SKM-1 treated with dmso at 0.1 percent for 144 hours (cell line): ENCODE measurements at regions not wholly inside any gene's neighbourhood (a gene's known extent, or its start where the extent isn't known, plus 50 kb on each side); places are given as distances from the start of the nearest gene placed in this dataset.

Experiments used
- DNase-seq: peaks from one replicate; lab custom pipeline; 2025; ENCODE audit not compliant: unreplicated experiment; lab: John Stamatoyannopoulos, UW

GRCh38 chr5:163619951-163620350, 114.5 kb downstream of the MAT2B start:
- DNase-seq, result no peak

GRCh38 chr5:163622799-163623198, 117.4 kb downstream of the MAT2B start:
- DNase-seq, result no peak

GRCh38 chr5:163623524-163623923, 118.1 kb downstream of the MAT2B start:
- DNase-seq, result no peak

- no peak for DNase-seq
These were observed 118.6 kb downstream of the MAT2B start for GRCh38 chr5:163623986-163624385.

GRCh38 chr5:163624431-163624830, 119.0 kb downstream of the MAT2B start:
- DNase-seq, result no peak

- DNase-seq, result no peak
These were observed 121.5 kb downstream of the MAT2B start for GRCh38 chr5:163626904-163627434.

GRCh38 chr5:163631856-163632255, 126.4 kb downstream of the MAT2B start:
- no peak for DNase-seq

- no peak for DNase-seq
These were observed 128.6 kb downstream of the MAT2B start for GRCh38 chr5:163633926-163634460.

GRCh38 chr5:163635631-163636030, 130.2 kb downstream of the MAT2B start:
- DNase-seq, result no peak

- DNase-seq, result no peak
These were observed 137.5 kb downstream of the MAT2B start for GRCh38 chr5:163642904-163643303.

- DNase-seq, result no peak
These were observed 140.3 kb downstream of the MAT2B start for GRCh38 chr5:163645421-163646416.

GRCh38 chr5:163649514-163649913, 144.1 kb downstream of the MAT2B start:
- DNase-seq, result no peak

GRCh38 chr5:163653526-163653925, 148.1 kb downstream of the MAT2B start:
- no peak for DNase-seq

- DNase-seq, result no peak
These were observed 153.5 kb downstream of the MAT2B start for GRCh38 chr5:163658702-163659567.

- no peak for DNase-seq
These were observed 154.1 kb downstream of the MAT2B start for GRCh38 chr5:163659568-163659902.

- no peak for DNase-seq
These were observed 155.1 kb downstream of the MAT2B start for GRCh38 chr5:163660486-163660885.

- DNase-seq, result no peak
These were observed 155.9 kb downstream of the MAT2B start for GRCh38 chr5:163661360-163661759.

GRCh38 chr5:163670036-163670435, 164.6 kb downstream of the MAT2B start:
- no peak for DNase-seq

- no peak for DNase-seq
These were observed 171.7 kb downstream of the MAT2B start for GRCh38 chr5:163677092-163677491.

- no peak for DNase-seq
These were observed 176.8 kb downstream of the MAT2B start for GRCh38 chr5:163682234-163682633.

- DNase-seq, result no peak
These were observed 182.0 kb downstream of the MAT2B start for GRCh38 chr5:163687414-163687813.
